ENCODE measurements at regions not wholly inside any gene's neighbourhood (a gene's known extent, or its start where the extent isn't known, plus 50 kb on each side); places are given as distances from the start of the nearest gene placed in this dataset.

- H3K18ac ChIP-seq (ENCODE audit: insufficient read length, low read depth, low read length): no peak overlapping the region
- no peaks in the 10 kb centered on the region for H3K9me3 ChIP-seq (ENCODE audit: control insufficient read depth, low read depth, low read length)
- H3K36me3 Mint-ChIP-seq (ENCODE audit: insufficient read depth in 1 of 3, low read depth in 3 of 3): no peaks in the 10 kb centered on the region
- H3K4me1 Mint-ChIP-seq: peaks cover 3 to 4% of the 10 kb centered on the region in 2 experiments; a peak in 2 of 4 replicates
- no peak overlapping the region for H3K4me2 ChIP-seq (ENCODE audit: insufficient read depth, insufficient read length, low read length)
- no peak overlapping the region for H2AFZ ChIP-seq (ENCODE audit: low read length)
- no peak overlapping the region for H3T11ph ChIP-seq (ENCODE audit: low read length)
- H3K4ac ChIP-seq (ENCODE audit: low read depth, low read length): no peak overlapping the region
- no peak for DNase-seq
- H3K9ac ChIP-seq (ENCODE audit: extremely low read depth, insufficient read length, low read length): no peak overlapping the region
- H2BK12ac ChIP-seq (ENCODE audit: insufficient read length, low read depth, low read length): no peak overlapping the region
- no peak overlapping the region for H2BK15ac ChIP-seq (ENCODE audit: low read depth, low read length)
- no peaks in the 10 kb centered on the region for H3K27me3 ChIP-seq (ENCODE audit: insufficient read depth, low read length)
- no peak overlapping the region for H2BK20ac ChIP-seq (ENCODE audit: low read depth, low read length, poor library complexity, severe bottlenecking)
- no peak overlapping the region for H4K5ac ChIP-seq (ENCODE audit: insufficient read length, low read depth, low read length)
- no peak overlapping the region for H3K4me3 Mint-ChIP-seq
- no peak overlapping the region for H2BK120ac ChIP-seq (ENCODE audit: low read depth, low read length, poor library complexity, severe bottlenecking)
- no peak overlapping the region for H3K23ac ChIP-seq (ENCODE audit: insufficient read length, low read depth, low read length)
- peak overlapping the region in 1 of 3 experiments; percentile 44; a peak in 1 of 7 replicates for H3K27ac Mint-ChIP-seq
- H3K27me3 Mint-ChIP-seq (ENCODE audit: low read depth): no peaks in the 10 kb centered on the region
- no peak overlapping the region for H4K8ac ChIP-seq (replicated peaks; ENCODE audit: insufficient read length, low read depth, low read length)
- no peak overlapping the region for H3K14ac ChIP-seq (ENCODE audit: insufficient read depth, low read length)
- H2AK5ac ChIP-seq (ENCODE audit: insufficient read length, low read length): no peak overlapping the region
- H3K23me2 ChIP-seq (ENCODE audit: insufficient read length, low read depth, low read length, poor library complexity, severe bottlenecking): no peaks in the 10 kb centered on the region
- TF ChIP-seq, protein P1, sequence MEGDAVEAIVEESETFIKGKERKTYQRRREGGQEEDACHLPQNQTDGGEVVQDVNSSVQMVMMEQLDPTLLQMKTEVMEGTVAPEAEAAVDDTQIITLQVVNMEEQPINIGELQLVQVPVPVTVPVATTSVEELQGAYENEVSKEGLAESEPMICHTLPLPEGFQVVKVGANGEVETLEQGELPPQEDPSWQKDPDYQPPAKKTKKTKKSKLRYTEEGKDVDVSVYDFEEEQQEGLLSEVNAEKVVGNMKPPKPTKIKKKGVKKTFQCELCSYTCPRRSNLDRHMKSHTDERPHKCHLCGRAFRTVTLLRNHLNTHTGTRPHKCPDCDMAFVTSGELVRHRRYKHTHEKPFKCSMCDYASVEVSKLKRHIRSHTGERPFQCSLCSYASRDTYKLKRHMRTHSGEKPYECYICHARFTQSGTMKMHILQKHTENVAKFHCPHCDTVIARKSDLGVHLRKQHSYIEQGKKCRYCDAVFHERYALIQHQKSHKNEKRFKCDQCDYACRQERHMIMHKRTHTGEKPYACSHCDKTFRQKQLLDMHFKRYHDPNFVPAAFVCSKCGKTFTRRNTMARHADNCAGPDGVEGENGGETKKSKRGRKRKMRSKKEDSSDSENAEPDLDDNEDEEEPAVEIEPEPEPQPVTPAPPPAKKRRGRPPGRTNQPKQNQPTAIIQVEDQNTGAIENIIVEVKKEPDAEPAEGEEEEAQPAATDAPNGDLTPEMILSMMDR (conservative IDR thresholded peaks at IDR 0.05): no peak
- no peak overlapping the region for H4K91ac ChIP-seq (ENCODE audit: insufficient read length, low read depth, low read length)
- no peaks in the 10 kb centered on the region for H3K79me1 ChIP-seq (ENCODE audit: insufficient read depth, low read depth, low read length, poor library complexity, severe bottlenecking)
- no peaks in the 10 kb centered on the region for H4K20me1 ChIP-seq (ENCODE audit: control insufficient read depth, insufficient read depth, insufficient read length)
- H3K79me2 ChIP-seq (ENCODE audit: insufficient read depth, low read length): no peaks in the 10 kb centered on the region
- no peak overlapping the region for H3K56ac ChIP-seq (ENCODE audit: insufficient read length, low read depth, low read length)
- no CpG with 5 or more reads among the region's 4 CpGs for WGBS (ENCODE audit: extremely low coverage, insufficient read length, low lambda C conversion rate)
- H3K27ac ChIP-seq (ENCODE audit: insufficient read length, low read depth, low read length): no peak overlapping the region
- H3K9me3 Mint-ChIP-seq: no peaks in the 10 kb centered on the region
- H2BK5ac ChIP-seq (ENCODE audit: insufficient read length, low read length): no peak overlapping the region
- H3K4me1 ChIP-seq (ENCODE audit: insufficient read depth, low read length): no peaks in the 10 kb centered on the region
Observed at GRCh38 chr6:120211955-120212792, 862.6 kb upstream of the MAN1A1 start.

Measured in H9 (cell line).